Jurkat, Clone E6-1 (cell line): ENCODE measurements at regions not wholly inside any gene's neighbourhood (a gene's known extent, or its start where the extent isn't known, plus 50 kb on each side); places are given as distances from the start of the nearest gene placed in this dataset.
A peak's percentile ranks its signal among the peaks of the same experiment; 100 is the strongest.

Source experiments
- DNase-seq: peaks from one replicate; pipeline ENCODE4 v3.0.0-alpha.2; 2011; ENCODE audit warnings: low read depth, low spot score
- H3K4me3 ChIP-seq: 2 replicates; pipeline ENCODE4 v1.5.1; 2011; ENCODE audit warnings: mild to moderate bottlenecking, low read length, control low read depth, moderate library complexity

DNA sequence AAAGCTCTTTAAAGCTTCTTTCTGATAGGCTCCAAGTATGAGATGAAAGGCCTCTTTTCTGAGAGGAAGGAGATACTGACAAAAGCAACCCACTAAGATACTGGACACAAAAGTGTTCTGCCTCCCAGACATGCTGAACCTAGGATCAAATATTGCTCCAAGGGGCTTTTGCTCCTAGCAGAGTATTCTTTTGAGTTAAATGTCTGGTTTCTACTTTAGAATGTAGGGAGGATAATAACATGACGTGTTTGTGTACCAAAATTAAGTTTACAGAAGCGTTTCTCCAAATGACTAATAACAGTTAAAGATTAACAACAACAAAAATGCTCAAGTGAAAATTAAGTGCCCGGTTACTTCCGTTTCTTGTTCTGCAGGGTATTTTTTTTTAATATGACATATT, 2293.3 kb upstream of the C9orf72 start:
- H3K4me3 ChIP-seq = no peak overlapping the region
- no peak for DNase-seq

DNA sequence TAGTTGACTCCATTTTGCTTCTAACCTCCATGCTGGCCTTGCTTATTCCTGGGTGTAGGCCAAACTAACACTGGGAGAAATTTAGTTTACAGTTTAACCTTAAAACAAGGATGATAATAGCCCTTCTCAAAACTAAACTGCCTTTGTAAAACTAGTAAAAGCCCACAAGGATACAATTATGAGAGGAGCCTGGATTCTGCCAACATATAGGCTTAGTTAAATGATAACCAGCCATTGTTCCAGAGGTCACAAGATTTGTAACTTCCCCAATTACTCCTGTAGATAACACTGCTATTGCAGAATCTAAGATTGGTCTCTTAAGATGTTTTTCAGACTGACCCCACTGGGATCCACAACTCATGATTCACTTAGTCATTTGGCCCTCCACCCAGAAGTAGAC, 2300.3 kb upstream of the C9orf72 start:
- DNase-seq = no peak
- no peak overlapping the region for H3K4me3 ChIP-seq

- DNase-seq = no peak
- no peak overlapping the region for H3K4me3 ChIP-seq
These were observed 2302.3 kb upstream of the C9orf72 start for GRCh38 chr9:29875547-29875946.

DNA sequence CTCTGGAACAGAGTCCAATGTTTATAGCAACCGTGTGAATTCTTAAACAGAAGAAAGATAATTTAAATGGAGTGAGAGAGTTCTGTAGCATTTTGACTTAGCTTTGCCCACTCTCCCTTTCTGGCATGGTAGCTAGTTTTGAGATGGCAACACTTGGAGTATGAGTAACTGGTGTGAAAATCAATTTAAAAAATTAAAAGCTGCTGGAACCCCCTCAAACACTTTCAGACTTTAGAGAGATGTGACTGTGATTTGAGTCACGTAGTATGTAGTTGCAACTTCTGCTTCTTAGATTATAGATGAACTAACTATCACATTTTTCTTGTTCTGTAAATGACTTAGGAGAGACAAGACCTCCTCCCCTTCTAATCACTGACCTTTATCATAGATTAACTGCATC, 2309.5 kb upstream of the C9orf72 start:
- no peak for DNase-seq
- no peak overlapping the region for H3K4me3 ChIP-seq

DNA sequence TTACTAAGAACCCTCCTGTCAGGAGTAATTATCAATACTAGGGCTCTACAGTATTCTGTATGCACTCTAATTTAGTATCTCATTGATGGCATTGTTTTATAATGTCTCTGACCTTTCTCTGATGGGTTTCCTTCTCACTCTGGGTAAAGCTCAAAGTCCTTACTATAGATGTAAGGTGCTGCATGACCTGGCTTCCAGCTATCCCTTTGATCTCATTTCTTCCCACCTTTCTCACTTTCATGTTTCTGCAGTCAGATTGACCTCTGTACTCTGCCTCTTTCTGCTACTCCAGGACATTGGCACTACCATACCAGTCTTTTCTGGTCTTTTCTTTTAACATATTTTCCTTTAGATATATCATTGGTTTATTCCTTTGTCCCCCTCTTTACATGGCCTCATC, 2332.8 kb upstream of the C9orf72 start:
- H3K4me3 ChIP-seq = no peak overlapping the region
- no peak for DNase-seq

- H3K4me3 ChIP-seq = no peak overlapping the region
- no peak for DNase-seq
These were observed 2354.8 kb upstream of the C9orf72 start for GRCh38 chr9:29928072-29928471.

- no peak overlapping the region for H3K4me3 ChIP-seq
- DNase-seq = peak; percentile 23
These were observed 2366.3 kb upstream of the C9orf72 start for GRCh38 chr9:29939559-29939958.

DNA sequence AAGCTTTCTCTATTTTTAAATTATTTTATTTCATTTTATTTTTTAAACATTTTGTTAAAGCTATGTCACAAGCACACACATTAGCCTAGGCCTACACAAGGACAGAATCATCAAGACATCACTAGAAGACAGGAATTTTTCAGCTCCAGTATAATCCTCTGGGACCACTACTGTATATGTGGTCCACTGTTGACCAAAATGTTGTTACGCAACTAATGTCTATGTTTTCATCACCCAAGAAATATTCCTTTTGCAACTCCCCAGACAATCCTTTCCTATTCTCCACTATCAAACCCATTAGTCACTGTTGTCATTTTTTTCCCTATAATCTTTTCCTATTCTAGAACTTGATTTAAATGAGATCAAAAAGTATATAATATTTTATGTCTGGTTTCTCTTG, 2371.7 kb upstream of the C9orf72 start:
- no peak for DNase-seq
- no peak overlapping the region for H3K4me3 ChIP-seq

GRCh38 chr9:29958469-29958868, 2385.2 kb upstream of the C9orf72 start:
- no peak for DNase-seq
- no peak overlapping the region for H3K4me3 ChIP-seq

GRCh38 chr9:29965834-29966233, 2392.6 kb upstream of the C9orf72 start:
- no peak overlapping the region for H3K4me3 ChIP-seq
- no peak for DNase-seq

DNA sequence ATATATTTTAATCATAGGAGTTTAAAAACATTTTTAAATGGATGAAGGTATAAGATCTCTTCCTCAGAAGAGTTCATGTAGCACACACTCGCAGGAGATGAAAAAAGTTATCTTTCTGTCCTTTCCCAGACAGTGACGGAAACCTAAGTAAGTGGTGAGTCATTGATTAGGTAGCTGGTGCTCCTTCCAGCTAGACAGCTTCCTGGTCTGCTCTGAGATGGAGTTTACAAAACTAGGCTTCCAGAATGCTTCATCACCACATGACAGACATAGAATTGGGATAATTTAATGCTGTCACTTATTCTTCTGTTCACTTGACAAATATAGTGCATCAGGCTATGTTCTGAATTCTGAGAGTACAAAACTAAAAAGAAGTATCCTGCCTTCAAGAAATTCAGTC, 2393.0 kb upstream of the C9orf72 start:
- DNase-seq = no peak
- no peak overlapping the region for H3K4me3 ChIP-seq

DNA sequence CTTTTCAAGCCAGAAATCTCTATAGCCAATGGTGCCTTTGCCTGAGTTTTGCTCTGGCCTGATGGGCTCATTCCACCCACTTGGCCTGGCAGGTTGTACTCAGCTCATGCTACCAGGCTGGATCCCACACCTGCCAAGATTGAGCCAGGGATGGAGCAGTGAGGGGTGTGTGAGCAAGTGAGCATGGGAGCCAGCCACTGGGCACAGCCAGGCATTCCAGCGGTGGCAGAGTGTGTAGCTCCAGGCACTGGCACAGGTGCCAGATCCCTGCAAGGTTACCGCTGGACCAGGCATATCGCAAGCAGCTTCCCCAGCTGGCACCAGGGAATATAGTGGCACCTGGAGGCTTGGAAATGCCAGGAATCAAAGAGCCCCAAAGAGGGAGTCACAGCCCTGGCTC, 2395.6 kb upstream of the C9orf72 start:
- no peak overlapping the region for H3K4me3 ChIP-seq
- no peak for DNase-seq

DNA sequence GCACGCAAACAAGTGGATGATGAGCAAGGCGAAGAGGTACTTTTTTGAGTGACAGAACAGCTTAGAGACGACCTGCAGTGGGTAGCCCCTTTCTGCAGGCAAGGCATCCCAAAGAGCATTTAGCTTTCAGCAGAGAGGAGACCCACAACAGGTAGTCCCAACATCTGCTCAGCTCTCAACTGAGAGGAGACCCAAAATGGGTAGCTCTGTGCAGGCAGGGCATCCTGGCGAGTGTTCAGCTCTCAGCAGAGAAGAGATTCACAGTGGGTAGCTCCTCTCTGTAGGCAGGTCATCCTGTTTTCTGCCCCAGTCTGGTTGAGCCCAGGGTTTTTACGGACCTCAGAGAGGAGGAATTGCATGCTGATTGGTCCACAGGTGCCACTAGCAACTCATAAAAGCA, 2396.1 kb upstream of the C9orf72 start:
- no peak overlapping the region for H3K4me3 ChIP-seq
- DNase-seq = no peak

GRCh38 chr9:29969856-29970647, 2396.8 kb upstream of the C9orf72 start:
- DNase-seq = no peak
- no peak overlapping the region for H3K4me3 ChIP-seq

GRCh38 chr9:29974197-29974596, 2400.9 kb upstream of the C9orf72 start:
- no peak for DNase-seq

GRCh38 chr9:29976981-29977380, 2403.7 kb upstream of the C9orf72 start:
- DNase-seq = no peak
- no peak overlapping the region for H3K4me3 ChIP-seq

More at GRCh38 chr9:29974197-29974596, 2400.9 kb upstream of the C9orf72 start:
- H3K4me3 ChIP-seq = no peak overlapping the region

DNA sequence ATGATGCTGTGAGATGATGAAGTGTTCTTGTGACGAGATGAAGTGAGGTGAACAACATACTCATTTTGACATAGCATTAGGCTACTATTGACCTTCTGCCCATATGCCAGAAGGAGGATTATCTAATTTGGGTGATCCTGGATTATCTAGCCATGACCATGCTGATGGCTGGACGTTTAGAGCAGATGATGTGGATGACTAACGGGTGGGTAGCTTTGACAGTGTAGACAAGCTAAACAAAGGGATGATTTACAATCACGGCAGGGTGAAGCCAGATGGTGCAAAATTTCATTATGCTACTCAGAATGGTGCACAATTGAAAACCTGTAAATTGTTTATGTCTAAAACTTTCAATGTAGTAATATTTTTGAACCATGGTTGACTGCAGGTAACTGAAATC, 2403.4 kb upstream of the ACO1 start:
- H3K4me3 ChIP-seq = no peak overlapping the region
- DNase-seq = no peak

GRCh38 chr9:29999645-30000044, 2384.8 kb upstream of the ACO1 start:
- no peak for DNase-seq
- H3K4me3 ChIP-seq = no peak overlapping the region

DNA sequence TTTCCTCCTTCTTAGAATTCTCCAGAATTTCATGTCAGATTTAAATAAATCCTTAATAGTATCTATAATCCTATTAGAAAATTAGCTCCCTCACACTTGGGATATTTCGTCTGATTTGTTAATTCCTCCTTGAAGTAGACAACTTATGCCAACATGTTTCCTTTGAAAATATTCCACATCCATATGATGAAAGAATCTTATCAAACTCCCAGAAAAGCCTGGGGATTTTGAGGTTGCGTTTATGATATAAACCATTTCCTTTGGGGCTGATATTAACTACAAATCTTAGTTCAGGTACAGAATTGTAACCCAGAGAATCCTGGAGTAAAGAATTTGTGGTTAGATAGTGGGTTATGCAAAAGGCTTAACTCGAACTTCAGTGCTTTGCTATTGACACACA, 2373.8 kb upstream of the ACO1 start:
- H3K4me3 ChIP-seq = no peak overlapping the region
- no peak for DNase-seq

- H3K4me3 ChIP-seq = no peak overlapping the region
- DNase-seq = no peak
These were observed 2371.8 kb upstream of the ACO1 start for GRCh38 chr9:30012622-30013021.

GRCh38 chr9:30015073-30015472, 2369.4 kb upstream of the ACO1 start:
- no peak for DNase-seq
- no peak overlapping the region for H3K4me3 ChIP-seq
